Renal pelvis (tissue), 1 donor: ENCODE measurements at regions not wholly inside any gene's neighbourhood (a gene's known extent, or its start where the extent isn't known, plus 50 kb on each side); places are given as distances from the start of the nearest gene placed in this dataset.

ENCODE experiments used
- DNase-seq: peaks from one replicate; pipeline ENCODE4 v3.0.0-alpha.2; 2013

DNA sequence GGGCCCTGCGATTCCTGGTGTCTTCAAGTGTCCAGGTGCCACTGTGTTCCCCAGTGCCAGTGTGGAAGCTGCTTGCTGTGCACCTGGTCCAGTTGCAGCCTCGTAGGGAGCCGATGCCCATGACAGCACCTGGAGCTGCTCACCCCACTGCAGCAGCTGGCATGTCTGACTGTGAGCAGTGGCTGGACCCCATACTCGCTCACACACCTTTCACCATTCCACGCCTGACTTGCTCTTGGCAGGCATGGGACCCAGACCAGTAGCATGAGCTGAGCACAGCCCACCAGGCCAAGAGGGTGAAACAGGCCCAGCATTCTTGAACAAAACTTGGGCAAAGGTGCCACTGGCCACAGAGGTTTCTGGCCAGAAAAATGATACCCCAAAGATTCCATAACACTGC, 124.5 kb upstream of the THY1 start:
- no peak for DNase-seq

- DNase-seq = no peak
Measured at GRCh38 chr11:119545978-119546915, 123.3 kb upstream of the THY1 start.

GRCh38 chr11:119540370-119541125, 117.6 kb upstream of the THY1 start:
- DNase-seq = no peak

GRCh38 chr11:119539583-119539982, 116.6 kb upstream of the THY1 start:
- no peak for DNase-seq

DNA sequence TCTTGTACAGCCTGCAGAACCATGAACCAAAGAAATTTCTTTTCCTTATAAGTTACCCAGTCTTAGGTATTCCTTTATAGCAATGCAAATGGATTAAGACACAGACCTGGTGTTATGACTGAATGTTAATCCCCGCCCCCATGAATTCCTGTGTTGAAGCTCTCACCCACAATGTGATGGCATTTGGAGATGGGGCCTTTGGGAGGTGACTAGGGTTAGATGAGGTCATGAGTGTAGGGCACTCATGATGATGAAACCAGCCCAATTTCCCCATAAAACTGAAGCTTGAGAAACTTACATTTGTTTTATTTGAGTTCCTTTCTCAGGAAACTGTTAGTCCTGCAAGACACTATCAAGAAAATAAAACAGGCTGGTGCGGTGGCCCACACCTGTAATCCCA, 115.8 kb upstream of the THY1 start:
- no peak for DNase-seq

DNA sequence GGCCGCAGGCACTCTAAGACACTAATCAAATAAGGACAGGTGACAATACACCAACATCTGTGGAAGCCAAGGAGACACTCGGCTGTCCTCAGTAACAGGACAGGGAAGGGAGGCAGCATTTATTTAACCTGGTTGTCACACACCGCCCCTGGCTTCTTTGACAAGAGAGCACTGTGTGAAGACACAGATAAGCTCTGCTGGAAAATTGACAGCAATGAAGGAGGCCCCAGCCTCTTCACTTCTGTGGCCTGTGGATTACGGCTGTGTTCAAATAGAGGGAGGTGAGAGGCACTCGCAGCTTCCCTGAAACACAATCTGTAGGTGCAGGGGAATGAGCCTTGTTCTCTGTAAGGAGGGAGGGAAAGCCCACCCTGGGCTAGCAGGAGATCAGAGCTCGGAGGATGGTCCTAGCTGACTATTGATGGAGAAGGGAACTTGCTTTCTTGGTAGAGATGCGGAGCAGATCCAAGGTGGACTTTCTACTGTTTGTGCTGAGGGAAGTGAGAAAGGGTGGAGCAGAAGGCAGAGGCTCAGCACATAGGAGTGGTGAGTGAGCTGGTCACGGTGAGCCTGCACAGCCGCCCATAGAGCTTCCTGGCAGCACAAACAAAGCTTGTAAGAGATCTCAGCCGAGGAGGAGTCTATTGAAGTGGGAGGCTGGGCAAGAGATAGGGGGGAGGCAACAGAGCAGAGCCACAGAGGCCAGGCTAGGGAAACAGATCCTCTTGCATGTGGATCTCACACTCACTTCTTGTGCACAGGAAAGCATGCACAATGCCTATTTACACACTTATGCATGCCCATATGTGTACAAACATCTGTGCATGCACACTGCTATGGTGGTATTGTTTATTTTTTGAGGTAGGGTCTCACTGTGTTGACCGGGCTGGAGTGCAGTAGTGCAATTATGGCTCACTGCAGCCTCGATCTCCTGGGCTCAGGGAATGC, 114.6 kb upstream of the THY1 start:
- DNase-seq = no peak

GRCh38 chr11:119536801-119537200, 113.8 kb upstream of the THY1 start:
- no peak for DNase-seq

GRCh38 chr11:119533921-119534736, 111.2 kb upstream of the THY1 start:
- DNase-seq = peak; percentile 17

GRCh38 chr11:119533462-119533861, 110.5 kb upstream of the THY1 start:
- no peak for DNase-seq

GRCh38 chr11:119532551-119532950, 109.6 kb upstream of the THY1 start:
- DNase-seq = no peak

DNA sequence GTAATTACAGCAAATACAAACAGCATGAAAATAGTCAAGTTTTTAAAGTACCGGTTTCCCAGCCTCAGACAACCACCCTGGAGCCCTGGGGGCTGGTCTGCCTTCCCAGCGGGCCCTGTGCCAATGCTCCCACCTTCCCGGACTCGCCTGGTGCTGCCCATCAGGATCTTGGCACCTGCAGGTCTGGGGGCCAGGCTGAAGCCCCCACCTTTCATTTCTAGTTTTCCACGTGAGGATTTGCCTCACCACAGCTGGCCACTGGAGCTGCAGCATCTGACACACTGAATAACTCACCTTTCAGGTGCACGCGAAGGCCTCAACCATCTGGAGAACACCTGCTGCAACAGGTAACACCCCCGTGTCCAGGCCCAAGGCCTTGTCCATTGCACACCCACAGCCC, 108.7 kb upstream of the THY1 start:
- no peak for DNase-seq

- DNase-seq = no peak
Measured at GRCh38 chr11:119531056-119531455, 108.1 kb upstream of the THY1 start.

DNA sequence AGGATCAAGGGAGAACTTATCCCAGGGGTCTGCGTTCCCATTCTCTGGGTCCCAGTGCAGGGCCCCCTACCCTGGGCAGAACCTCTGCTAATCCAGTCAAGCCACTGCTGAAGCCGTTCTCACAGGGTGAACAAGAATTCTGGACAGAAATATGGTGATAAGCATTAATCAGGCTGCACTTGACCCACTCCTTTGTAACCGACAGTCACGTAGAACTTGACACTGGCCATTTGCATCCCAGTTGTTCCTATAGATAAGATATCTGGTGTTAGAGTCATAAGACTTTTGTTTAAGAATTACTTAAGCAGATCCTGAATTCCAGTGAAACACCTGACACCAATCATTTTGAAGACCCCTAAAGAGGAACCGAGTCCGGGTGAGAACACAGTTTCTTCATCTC, 107.5 kb upstream of the THY1 start:
- no peak for DNase-seq

GRCh38 chr11:119529936-119530335, 107.0 kb upstream of the THY1 start:
- DNase-seq = no peak

DNA sequence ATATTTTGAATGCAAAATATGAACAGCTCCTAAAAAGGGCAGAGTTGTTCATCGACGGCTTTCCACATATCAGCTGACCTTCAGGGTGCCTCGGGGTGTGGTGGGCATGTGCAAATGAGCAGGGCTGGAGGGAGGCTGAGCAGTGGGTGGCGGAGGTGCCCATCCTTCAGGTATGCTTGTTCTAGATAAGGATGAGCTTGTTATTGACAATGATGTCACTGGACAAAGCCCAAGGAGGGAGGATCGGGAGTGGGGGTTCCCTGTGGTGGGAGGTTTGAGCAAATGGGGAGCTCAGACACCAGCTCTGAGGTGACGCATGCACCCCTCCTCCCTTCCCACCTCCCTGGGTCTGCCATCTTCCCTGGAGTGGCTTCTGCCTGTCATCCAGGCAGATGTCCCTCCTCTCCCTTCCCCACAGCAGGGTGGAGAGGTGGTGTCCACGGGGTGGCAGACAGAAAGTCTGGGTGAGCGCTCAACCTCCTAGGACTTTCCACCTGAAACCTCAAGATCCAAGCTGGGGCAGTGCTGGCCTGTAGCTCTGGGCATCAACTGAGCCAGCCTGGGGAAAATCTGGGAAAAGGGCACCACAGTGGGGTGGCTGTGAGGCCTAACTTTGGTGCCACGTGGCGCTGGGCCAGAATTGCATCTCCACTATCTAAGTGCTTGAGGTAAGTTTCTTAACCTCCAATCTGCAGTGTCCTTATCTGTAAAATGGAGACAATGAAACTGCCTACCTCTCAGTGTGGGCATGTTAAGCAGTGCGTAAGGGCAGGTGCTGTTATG, 106.3 kb upstream of the THY1 start:
- no peak for DNase-seq

DNA sequence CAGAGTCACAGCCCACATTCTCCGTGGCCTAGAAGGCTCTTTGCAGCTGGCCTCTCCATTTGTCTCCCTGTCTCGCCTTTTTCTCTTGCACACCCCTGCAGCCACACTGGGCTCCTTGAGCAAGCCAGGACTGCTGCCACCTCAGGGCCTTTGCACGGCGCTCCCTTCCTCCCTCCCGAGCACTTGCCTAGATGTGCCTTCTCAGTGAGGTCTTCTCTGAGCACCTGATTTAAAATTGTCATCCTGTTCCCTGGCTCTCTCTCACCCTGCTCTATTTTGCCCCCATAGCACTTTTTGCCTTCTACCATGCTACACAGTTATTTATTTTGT, 102.9 kb upstream of the THY1 start:
- DNase-seq = no peak

GRCh38 chr11:119525180-119525866, 102.4 kb upstream of the THY1 start:
- DNase-seq = no peak

GRCh38 chr11:119523539-119524157, 100.7 kb upstream of the THY1 start:
- no peak for DNase-seq

GRCh38 chr11:119522609-119523008, 99.6 kb upstream of the THY1 start:
- DNase-seq = no peak
